ENCODE measurements at regions not wholly inside any gene's neighbourhood (a gene's known extent, or its start where the extent isn't known, plus 50 kb on each side); places are given as distances from the start of the nearest gene placed in this dataset.

DNA sequence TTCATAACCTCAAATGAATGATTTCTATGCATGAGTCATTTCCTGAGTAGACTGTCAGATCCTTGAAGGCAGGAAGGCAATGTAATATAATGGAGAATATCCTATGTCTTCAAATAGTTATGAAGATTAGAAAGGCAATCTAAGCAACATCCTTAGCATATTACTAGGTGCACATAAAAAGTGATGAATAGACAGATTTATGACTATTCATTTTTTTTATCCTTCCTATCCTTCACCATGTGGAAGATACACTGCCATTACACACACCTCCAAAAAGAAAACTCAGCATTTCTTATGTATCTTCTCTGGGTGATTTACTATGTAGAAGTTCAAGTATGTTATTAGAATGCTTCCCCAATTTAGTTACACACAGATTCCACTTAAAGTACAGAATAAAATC is 126.4 kb upstream of the MAF start:
- TF ChIP-seq, protein P1, sequence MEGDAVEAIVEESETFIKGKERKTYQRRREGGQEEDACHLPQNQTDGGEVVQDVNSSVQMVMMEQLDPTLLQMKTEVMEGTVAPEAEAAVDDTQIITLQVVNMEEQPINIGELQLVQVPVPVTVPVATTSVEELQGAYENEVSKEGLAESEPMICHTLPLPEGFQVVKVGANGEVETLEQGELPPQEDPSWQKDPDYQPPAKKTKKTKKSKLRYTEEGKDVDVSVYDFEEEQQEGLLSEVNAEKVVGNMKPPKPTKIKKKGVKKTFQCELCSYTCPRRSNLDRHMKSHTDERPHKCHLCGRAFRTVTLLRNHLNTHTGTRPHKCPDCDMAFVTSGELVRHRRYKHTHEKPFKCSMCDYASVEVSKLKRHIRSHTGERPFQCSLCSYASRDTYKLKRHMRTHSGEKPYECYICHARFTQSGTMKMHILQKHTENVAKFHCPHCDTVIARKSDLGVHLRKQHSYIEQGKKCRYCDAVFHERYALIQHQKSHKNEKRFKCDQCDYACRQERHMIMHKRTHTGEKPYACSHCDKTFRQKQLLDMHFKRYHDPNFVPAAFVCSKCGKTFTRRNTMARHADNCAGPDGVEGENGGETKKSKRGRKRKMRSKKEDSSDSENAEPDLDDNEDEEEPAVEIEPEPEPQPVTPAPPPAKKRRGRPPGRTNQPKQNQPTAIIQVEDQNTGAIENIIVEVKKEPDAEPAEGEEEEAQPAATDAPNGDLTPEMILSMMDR (IDR thresholded peaks at IDR 0.05) = no peak
- TF ChIP-seq POLR2A (IDR thresholded peaks at IDR 0.05) (no peak), EP300 (IDR thresholded peaks at IDR 0.05) (no peak)
